SU-DHL-6 (cell line): ENCODE measurements at regions not wholly inside any gene's neighbourhood (a gene's known extent, or its start where the extent isn't known, plus 50 kb on each side); places are given as distances from the start of the nearest gene placed in this dataset.

Experiments
- H2AFZ ChIP-seq: fragments of 200-600 bp; sonication (generic); 2 replicates; pipeline ENCODE4 v1.6.1; 2014; ENCODE audit warnings: low read depth, mild to moderate bottlenecking, moderate library complexity, mixed read lengths, antibody characterized with exemption, low read length; ENCODE audit not compliant: severe bottlenecking
- H3F3A ChIP-seq: fragments of 200-600 bp; shearing (Covaris generic); 2 replicates; pipeline ENCODE4 v1.6.0; 2016; ENCODE audit warnings: antibody characterized with exemption, mild to moderate bottlenecking; ENCODE audit not compliant: insufficient read depth
- H3K27ac ChIP-seq: fragments of 200-600 bp; sonication (generic); 2 replicates; pipeline ENCODE4 v1.5.1; 2016; ENCODE audit warnings: low read depth, mild to moderate bottlenecking, low read length, moderate library complexity, mixed read lengths
- H3K27me3 ChIP-seq: fragments of 200-600 bp; sonication (generic), shearing (Covaris generic); 2 replicates; pipeline ENCODE4 v1.6.0; 2014; ENCODE audit warnings: mild to moderate bottlenecking, low read length
- H3K36me3 ChIP-seq: fragments of 200-600 bp; sonication (generic); 2 replicates; pipeline ENCODE4 v1.6.1; 2014; ENCODE audit warnings: mild to moderate bottlenecking, low read length, mixed read lengths
- H3K4me2 ChIP-seq: fragments of 300-600, 200-600 bp; shearing (Covaris generic), sonication (generic); 2 replicates; pipeline ENCODE4 v1.6.0; 2014; ENCODE audit warnings: low read length, low read depth, mild to moderate bottlenecking; ENCODE audit not compliant: poor library complexity, severe bottlenecking
- H3K4me3 ChIP-seq: fragments of 200-600 bp; sonication (generic); 2 replicates; pipeline ENCODE4 v1.5.1; 2014; ENCODE audit warnings: antibody characterized with exemption, low read length, mild to moderate bottlenecking, mixed read lengths; ENCODE audit not compliant: insufficient read depth, poor library complexity, severe bottlenecking
- H3K79me2 ChIP-seq: fragments of 200-600 bp; sonication (generic); 2 replicates; pipeline ENCODE4 v1.6.1; 2014; ENCODE audit warnings: mild to moderate bottlenecking, low read length, moderate library complexity; ENCODE audit not compliant: insufficient read depth
- H3K9ac ChIP-seq: fragments of 200-600 bp; sonication (generic); 2 replicates; pipeline ENCODE4 v1.7.0; 2014; ENCODE audit warnings: mild to moderate bottlenecking, low read length
- H3K9me2 ChIP-seq: fragments of 200-600 bp; sonication (generic); replicated peaks from 2 replicates; pipeline ENCODE4 v1.6.1; 2014; ENCODE audit warnings: low read length; ENCODE audit not compliant: insufficient read depth
- H3K9me3 ChIP-seq: fragments of 200-600 bp; sonication (generic); 2 replicates; pipeline ENCODE4 v1.6.1; 2014; ENCODE audit warnings: low read length, mixed read lengths; ENCODE audit not compliant: insufficient read depth
- H4K20me1 ChIP-seq: fragments of 200-600 bp; sonication (generic); 2 replicates; pipeline ENCODE4 v1.6.1; 2014; ENCODE audit warnings: low read depth, mild to moderate bottlenecking, antibody characterized with exemption, low read length, moderate library complexity, mixed read lengths
- CTCF ChIP-seq: fragments of 200-600 bp; sonication (generic); IDR thresholded peaks from one replicate; pipeline ENCODE4 v1.5.1; 2017; ENCODE audit warnings: antibody characterized with exemption, mild to moderate bottlenecking, low read length, moderate library complexity; ENCODE audit not compliant: insufficient read depth, poor library complexity, severe bottlenecking
- EZH2phosphoT487 ChIP-seq: fragments of 200-600 bp; sonication (generic), shearing (Covaris generic); conservative IDR thresholded peaks from 2 replicates; pipeline ENCODE4 v1.6.1; 2018; ENCODE audit warnings: mild to moderate bottlenecking, antibody characterized with exemption, low read length, moderate library complexity, mixed read lengths

- Histone ChIP-seq H3K27ac (no peak overlapping the region), H3K9ac (no peak overlapping the region), H3F3A (no peaks in the 10 kb centered on the region), H3K79me2 (no peaks in the 10 kb centered on the region), H4K20me1 (no peaks in the 10 kb centered on the region), H3K9me2 (no peaks in the 10 kb centered on the region), H3K36me3 (no peaks in the 10 kb centered on the region), H3K4me2 (no peak overlapping the region), H2AFZ (no peak overlapping the region), H3K27me3 (no peaks in the 10 kb centered on the region), H3K9me3 (no peaks in the 10 kb centered on the region), H3K4me3 (no peak overlapping the region)
- TF ChIP-seq EZH2phosphoT487 (no peak), CTCF (no peak)
Observed at GRCh38 chr2:164275659-164276058, 345.6 kb downstream of the GRB14 start.

- H3K4me3 ChIP-seq, result no peak overlapping the region
- no peak for TF ChIP-seq CTCF
- TF ChIP-seq EZH2phosphoT487, result no peak
- no peak overlapping the region for H3K27ac ChIP-seq
- no peaks in the 10 kb centered on the region for H3K36me3 ChIP-seq
- H2AFZ ChIP-seq, result no peak overlapping the region
- H3K79me2 ChIP-seq, result no peaks in the 10 kb centered on the region
- H3K4me2 ChIP-seq, result no peak overlapping the region
- H3K9me2 ChIP-seq, result no peaks in the 10 kb centered on the region
- H3K9ac ChIP-seq, result no peak overlapping the region
- no peaks in the 10 kb centered on the region for H4K20me1 ChIP-seq
- H3F3A ChIP-seq, result no peaks in the 10 kb centered on the region
- H3K9me3 ChIP-seq, result no peaks in the 10 kb centered on the region
- no peaks in the 10 kb centered on the region for H3K27me3 ChIP-seq
Observed at GRCh38 chr2:164260506-164260905, 360.8 kb downstream of the GRB14 start.

GRCh38 chr2:164257742-164258141, 363.5 kb downstream of the GRB14 start:
- TF ChIP-seq CTCF, result no peak
- TF ChIP-seq EZH2phosphoT487, result no peak
- Histone ChIP-seq H2AFZ (no peak overlapping the region), H3K9ac (no peak overlapping the region), H4K20me1 (no peaks in the 10 kb centered on the region), H3K4me2 (no peak overlapping the region), H3K4me3 (no peak overlapping the region), H3K27me3 (no peaks in the 10 kb centered on the region), H3K9me3 (no peaks in the 10 kb centered on the region), H3K79me2 (no peaks in the 10 kb centered on the region), H3F3A (no peaks in the 10 kb centered on the region), H3K9me2 (no peaks in the 10 kb centered on the region), H3K27ac (no peak overlapping the region), H3K36me3 (no peaks in the 10 kb centered on the region)
